H9 (cell line): ENCODE measurements at regions not wholly inside any gene's neighbourhood (a gene's known extent, or its start where the extent isn't known, plus 50 kb on each side); places are given as distances from the start of the nearest gene placed in this dataset.

ENCODE experiments used
- DNase-seq: peaks from one replicate; pipeline ENCODE4 v3.0.0-alpha.2; 2017
- H2AFZ ChIP-seq: one replicate; pipeline ENCODE4 v1.6.1; 2013; ENCODE audit warnings: mild to moderate bottlenecking, low read length, control low read depth, moderate library complexity
- H2AK5ac ChIP-seq: 2 replicates; pipeline ENCODE4 v1.6.1; 2013; ENCODE audit warnings: low read length, control low read depth, mixed read lengths; ENCODE audit not compliant: insufficient read length
- H2BK120ac ChIP-seq: one replicate; pipeline ENCODE4 v1.6.1; 2013; ENCODE audit warnings: low read depth, mild to moderate bottlenecking, low read length, control low read depth, inconsistent platforms; ENCODE audit not compliant: poor library complexity, severe bottlenecking
- H2BK12ac ChIP-seq: 2 replicates; pipeline ENCODE4 v1.6.1; 2013; ENCODE audit warnings: low read length, control low read depth, mixed read lengths, low read depth; ENCODE audit not compliant: insufficient read length
- H2BK15ac ChIP-seq: 2 replicates; pipeline ENCODE4 v1.6.1; 2013; ENCODE audit warnings: low read depth, low read length, control low read depth
- H2BK20ac ChIP-seq: one replicate; pipeline ENCODE4 v1.6.1; 2013; ENCODE audit warnings: low read depth, mild to moderate bottlenecking, low read length, control low read depth, inconsistent platforms; ENCODE audit not compliant: poor library complexity, severe bottlenecking
- H2BK5ac ChIP-seq: 2 replicates; pipeline ENCODE4 v1.6.1; 2013; ENCODE audit warnings: low read length, control low read depth, mixed read lengths; ENCODE audit not compliant: insufficient read length
- H3K14ac ChIP-seq: 2 replicates; pipeline ENCODE4 v1.6.1; 2013; ENCODE audit warnings: low read length, control low read depth; ENCODE audit not compliant: insufficient read depth
- H3K18ac ChIP-seq: 2 replicates; pipeline ENCODE4 v1.6.1; 2013; ENCODE audit warnings: low read depth, mild to moderate bottlenecking, mixed read lengths, low read length, control low read depth; ENCODE audit not compliant: insufficient read length
- H3K23ac ChIP-seq: 2 replicates; pipeline ENCODE4 v1.6.1; 2013; ENCODE audit warnings: low read length, control low read depth, mixed read lengths, low read depth; ENCODE audit not compliant: insufficient read length
- H3K23me2 ChIP-seq: 2 replicates; pipeline ENCODE4 v1.6.1; 2013; ENCODE audit warnings: low read depth, mild to moderate bottlenecking, mixed read lengths, low read length, control low read depth; ENCODE audit not compliant: insufficient read length, poor library complexity, severe bottlenecking
- H3K27ac ChIP-seq: 2 replicates; pipeline ENCODE4 v1.5.1; 2013; ENCODE audit warnings: low read length, control low read depth, mixed read lengths, low read depth; ENCODE audit not compliant: insufficient read length
- H3K27me3 ChIP-seq: 2 replicates; pipeline ENCODE4 v1.6.1; 2013; ENCODE audit warnings: low read length, control low read depth, inconsistent platforms; ENCODE audit not compliant: insufficient read depth
- H3K4ac ChIP-seq: 2 replicates; pipeline ENCODE4 v1.6.1; 2013; ENCODE audit warnings: low read depth, mild to moderate bottlenecking, control low read depth, inconsistent platforms, low read length, moderate library complexity
- H3K4me1 ChIP-seq: 2 replicates; pipeline ENCODE4 v1.6.1; 2013; ENCODE audit warnings: low read length, control low read depth, inconsistent platforms; ENCODE audit not compliant: insufficient read depth
- H3K4me2 ChIP-seq: 2 replicates; pipeline ENCODE4 v1.6.1; 2013; ENCODE audit warnings: low read length, control low read depth, mixed read lengths; ENCODE audit not compliant: insufficient read length, insufficient read depth
- H3K56ac ChIP-seq: 2 replicates; pipeline ENCODE4 v1.6.1; 2013; ENCODE audit warnings: low read depth, mild to moderate bottlenecking, mixed read lengths, low read length, control low read depth; ENCODE audit not compliant: insufficient read length
- H3K79me1 ChIP-seq: 2 replicates; pipeline ENCODE4 v1.6.1; 2013; ENCODE audit warnings: low read depth, mild to moderate bottlenecking, moderate library complexity, low read length, control low read depth, inconsistent platforms; ENCODE audit not compliant: insufficient read depth, poor library complexity, severe bottlenecking
- H3K79me2 ChIP-seq: 2 replicates; pipeline ENCODE4 v1.6.1; 2013; ENCODE audit warnings: low read length, control low read depth, inconsistent platforms; ENCODE audit not compliant: insufficient read depth
- H3K9ac ChIP-seq: 2 replicates; pipeline ENCODE4 v1.6.1; 2013; ENCODE audit warnings: low read length, control low read depth, mixed read lengths; ENCODE audit not compliant: insufficient read length; ENCODE audit errors: extremely low read depth
- H3K9me3 ChIP-seq: one replicate; pipeline ENCODE4 v1.6.1; 2013; ENCODE audit warnings: low read depth, low read length, inconsistent platforms; ENCODE audit not compliant: control insufficient read depth
- H3T11ph ChIP-seq: one replicate; pipeline ENCODE4 v1.6.1; 2013; ENCODE audit warnings: mild to moderate bottlenecking, low read length, control low read depth, inconsistent platforms
- H4K20me1 ChIP-seq: one replicate; pipeline ENCODE4 v1.6.1; 2013; ENCODE audit not compliant: control insufficient read depth, insufficient read length, insufficient read depth
- H4K5ac ChIP-seq: 2 replicates; pipeline ENCODE4 v1.6.1; 2013; ENCODE audit warnings: low read depth, mild to moderate bottlenecking, mixed read lengths, low read length, control low read depth; ENCODE audit not compliant: insufficient read length
- H4K8ac ChIP-seq: replicated peaks from 2 replicates; pipeline ENCODE4 v1.6.1; 2013; ENCODE audit warnings: low read length, control low read depth, mixed read lengths, low read depth; ENCODE audit not compliant: insufficient read length
- H4K91ac ChIP-seq: 2 replicates; pipeline ENCODE4 v1.6.1; 2013; ENCODE audit warnings: low read depth, mild to moderate bottlenecking, moderate library complexity, mixed read lengths, low read length, control low read depth; ENCODE audit not compliant: insufficient read length
- H3K27ac Mint-ChIP-seq, 3 experiments: 2 replicates in 2 of 3; 3 replicates in 1 of 3; pipeline ENCODE4 v1.8.0; 2020 to 2021; ENCODE audit warnings: mixed read lengths in 3 of 3, mild to moderate bottlenecking in 1 of 3, moderate library complexity in 1 of 3
- H3K27me3 Mint-ChIP-seq: 2 replicates; pipeline ENCODE4 v1.8.0; 2021; ENCODE audit warnings: low read depth, mild to moderate bottlenecking, moderate library complexity, mixed read lengths
- H3K36me3 Mint-ChIP-seq, 3 experiments: 2 replicates in 2 of 3; 3 replicates in 1 of 3; pipeline ENCODE4 v1.8.0; 2020 to 2021; ENCODE audit warnings: low read depth in 3 of 3, mixed read lengths in 3 of 3; ENCODE audit not compliant: insufficient read depth in 1 of 3
- H3K4me1 Mint-ChIP-seq, 2 experiments: 2 replicates each; pipeline ENCODE4 v1.8.0; 2020; ENCODE audit warnings: mixed read lengths in 2 of 2
- H3K4me3 Mint-ChIP-seq, 2 experiments: 2 replicates in 1 of 2; 3 replicates in 1 of 2; pipeline ENCODE4 v1.8.0; 2020 to 2021; ENCODE audit warnings: mild to moderate bottlenecking in 2 of 2, mixed read lengths in 2 of 2, moderate library complexity in 1 of 2
- H3K9me3 Mint-ChIP-seq, 2 experiments: 2 replicates in 1 of 2; 3 replicates in 1 of 2; pipeline ENCODE4 v1.8.0; 2020; ENCODE audit warnings: mild to moderate bottlenecking in 2 of 2, mixed read lengths in 2 of 2, moderate library complexity in 1 of 2
- WGBS: extraction: QIAGEN DNeasy Blood & Tissue Kit; methylation state at CpG from one replicate; pipeline ENCODE4 v1.1.7; 2013; ENCODE audit warnings: missing lambda C conversion rate, low lambda C conversion rate, mixed read lengths; ENCODE audit not compliant: insufficient read length; ENCODE audit errors: extremely low coverage; 5-methylcytosine and 5-hydroxymethylcytosine counted together
- TF ChIP-seq, protein P1 (sequence below): fragments of 200-600 bp; sonication (generic); conservative IDR thresholded peaks from 3 replicates; pipeline ENCODE4 v1.8.0; 2021; ENCODE audit warnings: antibody characterized with exemption, mild to moderate bottlenecking

- no peak overlapping the region for H3K4me3 Mint-ChIP-seq
- no peak overlapping the region for H4K8ac ChIP-seq
- peaks cover 10 to 11% of the 10 kb centered on the region in 2 experiments for H3K4me1 Mint-ChIP-seq
- no peaks in the 10 kb centered on the region for H3K36me3 Mint-ChIP-seq
- no peak overlapping the region for H2BK20ac ChIP-seq
- no peaks in the 10 kb centered on the region for H3K79me2 ChIP-seq
- H3T11ph ChIP-seq, result no peak overlapping the region
- no peaks in the 10 kb centered on the region for H4K20me1 ChIP-seq
- no peaks in the 10 kb centered on the region for H3K27me3 ChIP-seq
- no peak overlapping the region for H2BK15ac ChIP-seq
- H3K18ac ChIP-seq, result no peak overlapping the region
- no CpG with 5 or more reads among the region's 12 CpGs for WGBS
- no peak overlapping the region for H2AK5ac ChIP-seq
- no peak overlapping the region for H3K56ac ChIP-seq
- no peak overlapping the region for H2BK12ac ChIP-seq
- no peak overlapping the region for H3K14ac ChIP-seq
- H4K91ac ChIP-seq, result no peak overlapping the region
- no peaks in the 10 kb centered on the region; a peak in 1 of 5 replicates for H3K9me3 Mint-ChIP-seq
- no peak overlapping the region for H3K23ac ChIP-seq
- H3K27me3 Mint-ChIP-seq, result no peaks in the 10 kb centered on the region; the same call in 1 of the 2 replicates
- H2BK120ac ChIP-seq, result no peak overlapping the region
- H3K4me2 ChIP-seq, result no peak overlapping the region
- no peak overlapping the region for H2AFZ ChIP-seq
- H3K23me2 ChIP-seq, result no peaks in the 10 kb centered on the region
- H3K27ac ChIP-seq, result no peak overlapping the region
- H3K27ac Mint-ChIP-seq, result no peak overlapping the region; a peak in 1 of 7 replicates
- H3K4me1 ChIP-seq, result no peaks in the 10 kb centered on the region
- TF ChIP-seq, protein P1, sequence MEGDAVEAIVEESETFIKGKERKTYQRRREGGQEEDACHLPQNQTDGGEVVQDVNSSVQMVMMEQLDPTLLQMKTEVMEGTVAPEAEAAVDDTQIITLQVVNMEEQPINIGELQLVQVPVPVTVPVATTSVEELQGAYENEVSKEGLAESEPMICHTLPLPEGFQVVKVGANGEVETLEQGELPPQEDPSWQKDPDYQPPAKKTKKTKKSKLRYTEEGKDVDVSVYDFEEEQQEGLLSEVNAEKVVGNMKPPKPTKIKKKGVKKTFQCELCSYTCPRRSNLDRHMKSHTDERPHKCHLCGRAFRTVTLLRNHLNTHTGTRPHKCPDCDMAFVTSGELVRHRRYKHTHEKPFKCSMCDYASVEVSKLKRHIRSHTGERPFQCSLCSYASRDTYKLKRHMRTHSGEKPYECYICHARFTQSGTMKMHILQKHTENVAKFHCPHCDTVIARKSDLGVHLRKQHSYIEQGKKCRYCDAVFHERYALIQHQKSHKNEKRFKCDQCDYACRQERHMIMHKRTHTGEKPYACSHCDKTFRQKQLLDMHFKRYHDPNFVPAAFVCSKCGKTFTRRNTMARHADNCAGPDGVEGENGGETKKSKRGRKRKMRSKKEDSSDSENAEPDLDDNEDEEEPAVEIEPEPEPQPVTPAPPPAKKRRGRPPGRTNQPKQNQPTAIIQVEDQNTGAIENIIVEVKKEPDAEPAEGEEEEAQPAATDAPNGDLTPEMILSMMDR, result no peak
- no peak for DNase-seq
- no peaks in the 10 kb centered on the region for H3K9me3 ChIP-seq
- no peak overlapping the region for H3K9ac ChIP-seq
- H3K79me1 ChIP-seq, result no peaks in the 10 kb centered on the region
- no peak overlapping the region for H3K4ac ChIP-seq
- no peak overlapping the region for H2BK5ac ChIP-seq
- no peak overlapping the region for H4K5ac ChIP-seq
Measured at GRCh38 chr1:4147509-4147908, 247.4 kb upstream of the C1orf174 start.
